Adrenal gland (tissue), 9 donors: ENCODE measurements at regions not wholly inside any gene's neighbourhood (a gene's known extent, or its start where the extent isn't known, plus 50 kb on each side); places are given as distances from the start of the nearest gene placed in this dataset.

Experiments used
- DNase-seq, 7 donors: peaks; one replicate each; pipeline ENCODE4 v3.0.0-alpha.2; 2019 to 2020
- H3K27ac ChIP-seq, 5 donors: fragments of 200-600 bp; sonication (generic) in 4 of 5; 1 replicate in 3 of 5; 2 replicates in 2 of 5; pipeline versions ENCODE4 v1.5.1 to v1.8.0; 2016 to 2020; ENCODE audit warnings: mild to moderate bottlenecking in 1 of 5
- H3K27me3 ChIP-seq: fragments of 200-600 bp; 2 replicates; pipeline ENCODE4 v1.8.0; 2021
- H3K36me3 ChIP-seq, 2 donors: fragments of 200-600 bp; replicated peaks in 1 of 2; 1 replicate in 1 of 2; 2 replicates in 1 of 2; pipeline versions ENCODE4 v1.5.1 to v1.8.0; 2018 to 2022
- H3K4me1 ChIP-seq, 2 donors: fragments of 200-600 bp; replicated peaks in 1 of 2; 1 replicate in 1 of 2; 2 replicates in 1 of 2; pipeline versions ENCODE4 v1.5.1 to v1.8.0; 2018 to 2021
- H3K4me3 ChIP-seq, 4 donors: fragments of 200-600 bp; sonication (generic) in 3 of 4; one replicate each; pipeline ENCODE4 v1.5.1; 2016 to 2018
- H3K9me3 ChIP-seq, 3 donors: fragments of 200-600 bp; sonication (generic) in 1 of 3; replicated peaks in 1 of 3; 1 replicate in 2 of 3; 2 replicates in 1 of 3; pipeline versions ENCODE4 v1.5.1 to v1.8.0; 2016 to 2021
- CTCF ChIP-seq, 6 experiments: fragments of 450-650 bp in 4 of 6; fragments of 200-600 bp in 2 of 6; sonication (generic) in 1 of 6; IDR thresholded peaks; 1 replicate in 5 of 6; 2 replicates in 1 of 6; pipeline versions ENCODE4 v1.5.1 to v1.8.0; 2016 to 2021; ENCODE audit warnings: antibody characterized with exemption in 6 of 6, mild to moderate bottlenecking in 2 of 6, moderate library complexity in 1 of 6
- POLR2A ChIP-seq, 2 donors: fragments of 450-650 bp; IDR thresholded peaks; one replicate each; pipeline ENCODE4 v1.6.1; 2017; ENCODE audit warnings: antibody characterized with exemption in 2 of 2, mild to moderate bottlenecking in 2 of 2, moderate library complexity in 1 of 2
- WGBS, 4 donors: extraction: QIAGEN DNeasy Blood & Tissue Kit in 2 of 4; methylation state at CpG; one replicate each; pipeline versions ENCODE4 v1.1.5 to v1.1.7; 2013 to 2017; 5-methylcytosine and 5-hydroxymethylcytosine counted together
- intact Hi-C, 2 donors: fragments of 100-400 bp; cut with DNase I; formaldehyde crosslinking; loops; one replicate each; pipeline versions ENCODE4 v1.14.1 to v1.15.0; 2022 to 2023
- donor health status: healthy with polysubstance abuse.
- donor health status: Bipolar disorder and iron deficiency.
- donor health status: DM: yes; HTN: yes; CAD: no.
- donor health status: DM: no; HTN: no; CAD: no.
- donor health status: DM: no; HTN: no; CAD: no.

GRCh38 chr16:26667307-26667706 lies 399.4 kb upstream of the C16orf82 start:
- no peak overlapping the region for H3K27ac ChIP-seq
- no peaks in the 10 kb centered on the region for H3K4me1 ChIP-seq
- H3K9me3 ChIP-seq: no peaks in the 10 kb centered on the region
- 52 to 65% (median 61%) methylated on average over 12 of the region's 12 CpGs for WGBS, 4 donors
- no peaks in the 10 kb centered on the region for H3K36me3 ChIP-seq
- H3K4me3 ChIP-seq: no peak overlapping the region
- DNase-seq: no peak
- TF ChIP-seq POLR2A (IDR thresholded peaks at IDR 0.05) (no peak), CTCF (IDR thresholded peaks at IDR 0.05) (no peak)
- intact Hi-C loops: no loop called here
- no peaks in the 10 kb centered on the region for H3K27me3 ChIP-seq

GRCh38 chr16:26668026-26668425 lies 398.7 kb upstream of the C16orf82 start:
- no peaks in the 10 kb centered on the region for H3K36me3 ChIP-seq
- WGBS, 4 donors: 33 to 53% (median 41%) methylated on average over 8 of the region's 8 CpGs
- TF ChIP-seq CTCF (IDR thresholded peaks at IDR 0.05) (no peak), POLR2A (IDR thresholded peaks at IDR 0.05) (no peak)
- H3K27ac ChIP-seq: no peak overlapping the region
- intact Hi-C loops: no loop called here
- no peak for DNase-seq
- H3K27me3 ChIP-seq: no peaks in the 10 kb centered on the region
- H3K4me1 ChIP-seq: no peaks in the 10 kb centered on the region
- H3K9me3 ChIP-seq: no peaks in the 10 kb centered on the region
- H3K4me3 ChIP-seq: no peak overlapping the region

GRCh38 chr16:26672206-26672605 lies 394.5 kb upstream of the C16orf82 start:
- 43 to 55% (median 51%) methylated on average over 5 to 6 of the region's 6 CpGs for WGBS, 4 donors
- Histone ChIP-seq H3K36me3 (no peaks in the 10 kb centered on the region), H3K4me3 (no peak overlapping the region), H3K27me3 (no peaks in the 10 kb centered on the region), H3K27ac (no peak overlapping the region), H3K4me1 (no peaks in the 10 kb centered on the region), H3K9me3 (no peaks in the 10 kb centered on the region)
- no peak for TF ChIP-seq POLR2A (IDR thresholded peaks at IDR 0.05)
- no peak for TF ChIP-seq CTCF (IDR thresholded peaks at IDR 0.05)
- intact Hi-C loops: no loop called here
- DNase-seq: no peak

- no peaks in the 10 kb centered on the region for H3K9me3 ChIP-seq
- intact Hi-C loops: no loop called here
- no peak for DNase-seq
Observed at GRCh38 chr16:26673011-26673410, 393.7 kb upstream of the C16orf82 start.

More at GRCh38 chr16:26673011-26673410, 393.7 kb upstream of the C16orf82 start:
- WGBS, 4 donors: 78 to 83% (median 81%) methylated on average over 3 of the region's 3 CpGs
- H3K36me3 ChIP-seq: no peaks in the 10 kb centered on the region
- H3K4me3 ChIP-seq: no peak overlapping the region
- H3K4me1 ChIP-seq: no peaks in the 10 kb centered on the region
- no peak for TF ChIP-seq POLR2A (IDR thresholded peaks at IDR 0.05)
- no peak for TF ChIP-seq CTCF (IDR thresholded peaks at IDR 0.05)
- no peaks in the 10 kb centered on the region for H3K27me3 ChIP-seq
- no peak overlapping the region for H3K27ac ChIP-seq
